Mesenchymal stem cell (in vitro differentiated cells and primary cell): ENCODE measurements at regions not wholly inside any gene's neighbourhood (a gene's known extent, or its start where the extent isn't known, plus 50 kb on each side); places are given as distances from the start of the nearest gene placed in this dataset.

Experiments used
- DNase-seq: peaks from one replicate; pipeline ENCODE4 v3.0.0-alpha.2; 2013
- H2AFZ ChIP-seq: one replicate; pipeline ENCODE4 v1.6.1; 2013; ENCODE audit warnings: low read depth, mild to moderate bottlenecking, control low read depth, inconsistent platforms, low read length, moderate library complexity
- H2AK5ac ChIP-seq: 2 replicates; pipeline ENCODE4 v1.6.1; 2013; ENCODE audit warnings: low read length, moderate library complexity, mild to moderate bottlenecking, inconsistent platforms; ENCODE audit not compliant: severe bottlenecking
- H2BK120ac ChIP-seq: one replicate; pipeline ENCODE4 v1.6.1; 2013; ENCODE audit warnings: low read depth, mild to moderate bottlenecking, inconsistent platforms, low read length, moderate library complexity
- H2BK12ac ChIP-seq, 2 experiments: one replicate each; pipeline ENCODE4 v1.6.1; 2013; ENCODE audit warnings: inconsistent platforms in 2 of 2, low read length in 2 of 2, mild to moderate bottlenecking in 2 of 2, moderate library complexity in 2 of 2, control low read depth in 1 of 2
- H2BK15ac ChIP-seq: one replicate; pipeline ENCODE4 v1.6.1; 2013; ENCODE audit warnings: mild to moderate bottlenecking, low read depth, inconsistent platforms; ENCODE audit not compliant: poor library complexity, severe bottlenecking
- H2BK5ac ChIP-seq: 2 replicates; pipeline ENCODE4 v1.6.1; 2013; ENCODE audit warnings: low read depth, mild to moderate bottlenecking, low read length, control low read depth, inconsistent platforms; ENCODE audit not compliant: poor library complexity, severe bottlenecking
- H3K14ac ChIP-seq, 2 experiments: one replicate each; pipeline ENCODE4 v1.6.1; 2013; ENCODE audit warnings: inconsistent platforms in 2 of 2, low read length in 2 of 2, control low read depth in 1 of 2, mild to moderate bottlenecking in 1 of 2, moderate library complexity in 1 of 2
- H3K18ac ChIP-seq, 2 experiments: one replicate each; pipeline ENCODE4 v1.6.1; 2013; ENCODE audit warnings: inconsistent platforms in 2 of 2, low read length in 2 of 2, control low read depth in 1 of 2, low read depth in 1 of 2, mild to moderate bottlenecking in 1 of 2
- H3K23ac ChIP-seq, 2 experiments: one replicate each; pipeline ENCODE4 v1.6.1; 2013; ENCODE audit warnings: inconsistent platforms in 2 of 2, low read length in 2 of 2, mild to moderate bottlenecking in 2 of 2, moderate library complexity in 2 of 2, control low read depth in 1 of 2
- H3K27ac ChIP-seq: 2 replicates; pipeline ENCODE4 v1.5.1; 2013; ENCODE audit warnings: mild to moderate bottlenecking, moderate library complexity, low read length, control low read depth, inconsistent platforms; ENCODE audit not compliant: poor library complexity, severe bottlenecking
- H3K27me3 ChIP-seq, 2 experiments: 2 replicates each; pipeline versions ENCODE4 v1.6.1 to v1.7.0; 2013; ENCODE audit warnings: low read length in 2 of 2, mild to moderate bottlenecking in 2 of 2, moderate library complexity in 2 of 2, control low read depth in 1 of 2, inconsistent platforms in 1 of 2; ENCODE audit not compliant: control insufficient read depth in 1 of 2, insufficient read depth in 1 of 2
- H3K36me3 ChIP-seq, 2 experiments: 2 replicates each; pipeline versions ENCODE4 v1.6.1 to v1.7.0; 2013; ENCODE audit warnings: low read length in 2 of 2, control low read depth in 1 of 2, inconsistent platforms in 1 of 2, low read depth in 1 of 2, mild to moderate bottlenecking in 1 of 2; ENCODE audit not compliant: insufficient read depth in 2 of 2, control insufficient read depth in 1 of 2
- H3K4ac ChIP-seq, 2 experiments: one replicate each; pipeline ENCODE4 v1.6.1; 2013; ENCODE audit warnings: inconsistent platforms in 2 of 2, low read length in 2 of 2, mild to moderate bottlenecking in 2 of 2, moderate library complexity in 2 of 2, control low read depth in 1 of 2, low read depth in 1 of 2
- H3K4me1 ChIP-seq: 2 replicates; pipeline ENCODE4 v1.6.1; 2013; ENCODE audit warnings: low read depth, low read length, control low read depth; ENCODE audit not compliant: control insufficient read depth, insufficient read depth
- H3K4me2 ChIP-seq: 2 replicates; pipeline ENCODE4 v1.6.1; 2013; ENCODE audit warnings: low read length, mild to moderate bottlenecking, inconsistent platforms; ENCODE audit not compliant: poor library complexity, severe bottlenecking
- H3K4me3 ChIP-seq, 2 experiments: 2 replicates each; pipeline versions ENCODE4 v1.5.1 to v1.7.0; 2013; ENCODE audit warnings: low read length in 2 of 2, mild to moderate bottlenecking in 2 of 2, control low read depth in 1 of 2, low read depth in 1 of 2; ENCODE audit not compliant: insufficient read depth in 1 of 2
- H3K79me1 ChIP-seq: replicated peaks from 2 replicates; pipeline ENCODE4 v1.6.1; 2013; ENCODE audit warnings: mild to moderate bottlenecking, control low read depth, low read length, inconsistent platforms; ENCODE audit not compliant: poor library complexity, severe bottlenecking
- H3K9ac ChIP-seq: 2 replicates; pipeline ENCODE4 v1.7.0; 2013; ENCODE audit warnings: mild to moderate bottlenecking, low read length, moderate library complexity
- H3K9me3 ChIP-seq: 2 replicates; pipeline ENCODE4 v1.7.0; 2013; ENCODE audit warnings: mild to moderate bottlenecking, low read length; ENCODE audit not compliant: control insufficient read depth
- H4K8ac ChIP-seq: one replicate; pipeline ENCODE4 v1.6.1; 2013; ENCODE audit warnings: inconsistent platforms, mild to moderate bottlenecking, low read length, moderate library complexity
- H4K91ac ChIP-seq: one replicate; pipeline ENCODE4 v1.6.1; 2013; ENCODE audit warnings: mild to moderate bottlenecking, low read length, inconsistent platforms
- WGBS: methylation state at CpG from one replicate; pipeline ENCODE4 v1.1.7; 2013; ENCODE audit warnings: mixed read lengths; 5-methylcytosine and 5-hydroxymethylcytosine counted together

DNA sequence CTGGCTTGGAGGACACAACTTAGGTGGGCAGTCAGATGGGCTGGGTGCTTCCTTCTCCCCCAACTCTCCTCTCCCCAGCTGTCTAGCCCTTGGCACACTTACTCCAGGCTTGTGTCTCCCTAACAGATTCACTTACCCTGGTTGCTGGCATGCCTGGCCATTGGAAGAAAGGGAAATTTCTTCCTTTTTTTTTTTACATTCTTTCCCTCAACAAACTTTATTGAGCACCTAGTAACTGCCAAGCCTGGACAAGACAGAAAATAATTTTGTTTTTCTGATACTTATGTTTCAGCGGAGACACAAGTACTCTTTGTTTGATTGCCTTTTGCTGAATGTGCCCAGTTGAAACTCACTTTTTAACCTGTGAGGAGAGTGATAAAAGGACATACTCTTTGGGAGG is 144.3 kb upstream of the KCNJ6 start:
- no peak overlapping the region for H2BK120ac ChIP-seq
- no peak overlapping the region for H3K4ac ChIP-seq
- no peaks in the 10 kb centered on the region for H3K36me3 ChIP-seq
- H3K27me3 ChIP-seq, result peaks cover 10 to 69% of the 10 kb centered on the region in 2 experiments
- H2BK12ac ChIP-seq, result no peak overlapping the region
- no peak overlapping the region for H3K18ac ChIP-seq
- no peak overlapping the region for H2BK15ac ChIP-seq
- no peak overlapping the region for H4K91ac ChIP-seq
- no peak overlapping the region for H4K8ac ChIP-seq
- WGBS, result 100% methylated on average over 1 of the region's 1 CpG
- no peak overlapping the region for H3K9ac ChIP-seq
- H3K4me2 ChIP-seq, result no peak overlapping the region
- H3K14ac ChIP-seq, result no peak overlapping the region
- H3K4me1 ChIP-seq, result no peaks in the 10 kb centered on the region
- H2AFZ ChIP-seq, result no peak overlapping the region
- no peaks in the 10 kb centered on the region for H3K9me3 ChIP-seq
- no peak overlapping the region for H2BK5ac ChIP-seq
- H2AK5ac ChIP-seq, result no peak overlapping the region
- H3K4me3 ChIP-seq, result no peak overlapping the region
- H3K79me1 ChIP-seq, result no peaks in the 10 kb centered on the region
- H3K23ac ChIP-seq, result no peak overlapping the region
- DNase-seq, result no peak
- no peak overlapping the region for H3K27ac ChIP-seq

DNA sequence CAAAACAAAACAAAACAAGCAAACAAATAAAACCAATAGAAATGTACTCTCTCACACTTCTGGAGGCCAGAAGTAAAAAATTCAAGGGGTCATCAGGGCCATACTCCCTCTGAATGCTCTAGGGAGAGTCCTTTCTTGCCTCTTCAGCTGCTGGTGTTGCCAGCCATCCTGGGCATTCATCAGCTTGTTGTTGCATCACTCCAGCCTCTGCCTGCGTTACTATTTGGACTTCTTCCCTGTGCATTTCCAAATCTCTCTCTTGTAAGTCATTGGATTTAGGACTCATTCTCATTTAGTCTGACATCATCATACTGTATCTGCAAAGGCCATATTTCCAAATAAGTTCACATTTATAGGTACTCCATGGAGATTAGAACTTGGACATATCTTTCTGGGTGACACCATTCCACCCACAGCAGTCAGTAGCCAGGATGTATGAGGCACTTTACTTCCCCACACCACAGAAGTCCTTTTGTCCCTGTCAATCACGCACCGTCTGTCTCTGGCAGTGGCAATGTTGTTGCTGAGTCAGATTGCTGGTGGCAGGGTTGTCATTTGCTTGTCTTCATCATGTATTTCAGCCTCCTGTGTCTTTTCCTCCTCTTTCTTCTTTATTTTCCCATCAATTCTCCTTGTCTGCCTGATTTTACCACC is 151.0 kb upstream of the KCNJ6 start:
- peaks cover 25 to 81% of the 10 kb centered on the region in 2 experiments for H3K27me3 ChIP-seq
- H2AK5ac ChIP-seq, result no peak overlapping the region
- H2BK5ac ChIP-seq, result no peak overlapping the region
- H4K8ac ChIP-seq, result no peak overlapping the region
- no peak overlapping the region for H2BK15ac ChIP-seq
- no peak overlapping the region for H4K91ac ChIP-seq
- DNase-seq, result no peak
- H2BK120ac ChIP-seq, result no peak overlapping the region
- H3K23ac ChIP-seq, result no peak overlapping the region
- no peak overlapping the region for H3K18ac ChIP-seq
- 78% methylated on average over 3 of the region's 3 CpGs for WGBS
- no peaks in the 10 kb centered on the region for H3K36me3 ChIP-seq
- H3K4me3 ChIP-seq, result no peak overlapping the region
- no peak overlapping the region for H3K27ac ChIP-seq
- no peak overlapping the region for H3K4ac ChIP-seq
- H3K79me1 ChIP-seq, result no peaks in the 10 kb centered on the region
- no peak overlapping the region for H2AFZ ChIP-seq
- H3K9me3 ChIP-seq, result no peaks in the 10 kb centered on the region
- H3K14ac ChIP-seq, result no peak overlapping the region
- H2BK12ac ChIP-seq, result no peak overlapping the region
- no peaks in the 10 kb centered on the region for H3K4me1 ChIP-seq
- no peak overlapping the region for H3K9ac ChIP-seq
- H3K4me2 ChIP-seq, result no peak overlapping the region

DNA sequence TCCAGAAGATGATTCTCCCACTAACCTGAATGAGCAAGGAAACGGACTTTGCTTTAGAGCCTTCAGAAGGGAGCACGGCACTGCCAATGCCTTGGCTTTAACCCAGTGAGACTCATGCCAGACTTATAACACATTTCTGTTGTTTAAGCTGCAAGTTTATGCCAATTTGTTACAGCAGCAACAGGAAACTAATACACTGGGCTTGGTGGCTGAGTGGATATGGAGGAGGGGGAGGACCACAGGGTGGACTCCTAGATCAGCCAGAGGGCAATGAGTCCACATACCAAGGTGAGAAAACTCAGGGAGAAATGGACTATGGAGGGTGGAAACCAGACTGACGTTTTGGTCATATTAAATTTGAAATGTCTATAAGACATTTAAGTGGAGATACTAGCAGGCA is 156.2 kb upstream of the KCNJ6 start:
- no peak overlapping the region for H2BK15ac ChIP-seq
- no peak overlapping the region for H2AK5ac ChIP-seq
- no peak for DNase-seq
- H2BK12ac ChIP-seq, result no peak overlapping the region
- no peaks in the 10 kb centered on the region for H3K79me1 ChIP-seq
- H3K9ac ChIP-seq, result no peak overlapping the region
- no peak overlapping the region for H3K23ac ChIP-seq
- H4K8ac ChIP-seq, result no peak overlapping the region
- no peaks in the 10 kb centered on the region for H3K4me1 ChIP-seq
- no peak overlapping the region for H3K27ac ChIP-seq
- WGBS, result 72% methylated on average over 3 of the region's 3 CpGs
- H3K18ac ChIP-seq, result no peak overlapping the region
- no peak overlapping the region for H3K4me2 ChIP-seq
- H2BK5ac ChIP-seq, result no peak overlapping the region
- H3K9me3 ChIP-seq, result peaks cover 13% of the 10 kb centered on the region
- peaks cover 31 to 88% of the 10 kb centered on the region in 2 experiments for H3K27me3 ChIP-seq
- H3K4ac ChIP-seq, result no peak overlapping the region
- no peaks in the 10 kb centered on the region for H3K36me3 ChIP-seq
- no peak overlapping the region for H2BK120ac ChIP-seq
- no peak overlapping the region for H4K91ac ChIP-seq
- H2AFZ ChIP-seq, result no peak overlapping the region
- no peak overlapping the region for H3K14ac ChIP-seq
- H3K4me3 ChIP-seq, result no peak overlapping the region

DNA sequence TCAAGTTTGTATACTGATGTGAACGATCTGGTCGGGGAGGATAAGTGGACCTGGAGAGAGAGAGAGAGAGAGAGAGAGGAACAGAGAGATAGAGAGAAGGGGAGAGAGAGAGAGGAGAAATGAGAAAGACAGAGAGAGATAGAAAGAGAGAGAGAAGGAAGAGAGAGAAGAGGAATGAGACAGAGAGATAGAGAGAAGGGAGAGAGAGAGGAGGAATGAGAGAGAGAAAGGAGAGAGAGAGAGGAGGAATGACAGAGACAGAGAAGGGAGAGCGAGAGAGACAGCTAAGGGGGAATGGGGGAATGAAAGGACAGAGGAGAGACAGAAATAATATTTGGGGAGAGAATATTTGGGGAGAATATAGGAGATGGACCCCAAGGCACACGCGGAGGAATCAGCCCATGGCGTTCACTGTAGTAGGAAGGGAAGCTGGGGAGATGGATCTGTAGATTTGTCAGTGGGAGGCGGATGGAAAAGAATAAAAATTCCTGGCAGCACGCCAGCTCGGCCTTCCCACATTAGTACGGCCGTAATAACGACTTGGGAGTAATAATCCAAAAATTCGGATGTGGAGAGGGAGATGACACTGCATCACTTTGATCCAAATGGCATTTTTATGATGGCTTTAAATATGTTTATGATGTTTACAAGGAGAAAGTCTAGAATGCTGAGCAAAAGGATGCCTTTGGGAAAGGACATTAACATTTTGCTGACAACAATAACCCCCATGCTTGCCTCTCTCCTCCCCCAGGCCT is 159.8 kb upstream of the KCNJ6 start:
- H3K36me3 ChIP-seq, result no peaks in the 10 kb centered on the region
- peaks cover 1% of the 10 kb centered on the region for H3K4me1 ChIP-seq
- H2BK15ac ChIP-seq, result no peak overlapping the region
- no peak overlapping the region for H2BK120ac ChIP-seq
- H3K9me3 ChIP-seq, result peaks cover 13% of the 10 kb centered on the region
- H3K18ac ChIP-seq, result no peak overlapping the region
- H3K4me3 ChIP-seq, result no peak overlapping the region
- H2BK12ac ChIP-seq, result no peak overlapping the region
- H3K23ac ChIP-seq, result no peak overlapping the region
- H3K9ac ChIP-seq, result no peak overlapping the region
- no peak overlapping the region for H3K4ac ChIP-seq
- no peak overlapping the region for H3K14ac ChIP-seq
- H3K79me1 ChIP-seq, result no peaks in the 10 kb centered on the region
- H2BK5ac ChIP-seq, result no peak overlapping the region
- no peak overlapping the region for H4K8ac ChIP-seq
- no peak overlapping the region for H2AK5ac ChIP-seq
- H4K91ac ChIP-seq, result no peak overlapping the region
- no peak overlapping the region for H3K4me2 ChIP-seq
- 81% methylated on average over 13 of the region's 13 CpGs for WGBS
- no peak for DNase-seq
- no peak overlapping the region for H2AFZ ChIP-seq
- H3K27me3 ChIP-seq, result peaks cover 18 to 69% of the 10 kb centered on the region in 2 experiments
- H3K27ac ChIP-seq, result no peak overlapping the region
